LNCaP clone FGC (cell line): ENCODE measurements at regions not wholly inside any gene's neighbourhood (a gene's known extent, or its start where the extent isn't known, plus 50 kb on each side); places are given as distances from the start of the nearest gene placed in this dataset.

Experiments used
- DNase-seq: peaks from one replicate; pipeline ENCODE4 v3.0.0-alpha.2; 2011; ENCODE audit warnings: low read depth
- H3K4me3 ChIP-seq: 2 replicates; pipeline ENCODE4 v1.5.1; 2011; ENCODE audit warnings: mild to moderate bottlenecking, low read depth, low read length, control low read depth
- CTCF ChIP-seq: IDR thresholded peaks from 2 replicates; pipeline ENCODE4 v1.5.1; 2012; ENCODE audit warnings: mild to moderate bottlenecking; ENCODE audit not compliant: control insufficient read depth, insufficient read depth; ENCODE audit errors: extremely low read depth

- TF ChIP-seq CTCF, result no peak
- DNase-seq, result no peak
Observed at GRCh38 chr3:30352410-30353318, 253.7 kb upstream of the TGFBR2 start.

GRCh38 chr3:30353711-30354467 lies 252.5 kb upstream of the TGFBR2 start:
- no peak for DNase-seq
- no peak overlapping the region for H3K4me3 ChIP-seq
- no peak for TF ChIP-seq CTCF

More at GRCh38 chr3:30352410-30353318, 253.7 kb upstream of the TGFBR2 start:
- no peak overlapping the region for H3K4me3 ChIP-seq

GRCh38 chr3:30354513-30354912 lies 251.9 kb upstream of the TGFBR2 start:
- no peak for DNase-seq
- H3K4me3 ChIP-seq, result no peak overlapping the region
- no peak for TF ChIP-seq CTCF

GRCh38 chr3:30354972-30355371 lies 251.4 kb upstream of the TGFBR2 start:
- DNase-seq, result peak; percentile 90
- TF ChIP-seq CTCF, result no peak
- no peak overlapping the region for H3K4me3 ChIP-seq

GRCh38 chr3:30355622-30356021 lies 250.8 kb upstream of the TGFBR2 start:
- H3K4me3 ChIP-seq, result no peak overlapping the region; the same call in 1 of the 2 replicates
- DNase-seq, result no peak
- no peak for TF ChIP-seq CTCF

GRCh38 chr3:30356866-30357753 lies 249.3 kb upstream of the TGFBR2 start:
- no peak for DNase-seq
- no peak overlapping the region for H3K4me3 ChIP-seq
- no peak for TF ChIP-seq CTCF
